OCI-LY1 (cell line): ENCODE measurements at regions not wholly inside any gene's neighbourhood (a gene's known extent, or its start where the extent isn't known, plus 50 kb on each side); places are given as distances from the start of the nearest gene placed in this dataset.

Experiments
- CTCF ChIP-seq: fragments of 200-600 bp; sonication (generic), shearing (Covaris generic); IDR thresholded peaks from 2 replicates; pipeline ENCODE4 v1.5.1; 2017; ENCODE audit warnings: mild to moderate bottlenecking, antibody characterized with exemption, low read length, moderate library complexity, mixed read lengths
- EZH2 ChIP-seq: fragments of 200-600 bp; sonication (generic), shearing (Covaris generic); IDR thresholded peaks from 2 replicates; pipeline ENCODE4 v1.8.0; 2017; ENCODE audit warnings: borderline replicate concordance, mixed run types, mild to moderate bottlenecking, antibody characterized with exemption, low read length, moderate library complexity, mixed read lengths

DNA sequence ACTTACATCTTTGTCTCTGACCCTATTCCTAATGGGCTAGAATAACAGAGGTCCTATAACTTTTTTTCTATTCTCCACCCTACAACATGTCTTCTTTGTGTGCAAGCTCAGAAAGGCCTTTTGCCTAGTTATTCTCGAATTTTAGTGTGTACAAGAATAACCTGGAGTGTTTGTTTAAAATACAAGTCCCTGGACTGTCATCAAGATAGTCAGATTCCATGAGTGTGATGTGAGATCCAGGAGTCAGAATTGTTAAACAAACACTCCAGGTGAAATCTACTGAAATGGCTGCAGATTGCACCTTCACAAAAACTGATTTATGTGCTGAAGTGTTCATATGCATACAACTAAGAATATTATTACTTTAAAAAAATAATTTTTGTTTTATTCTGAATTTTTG is 114.4 kb upstream of the DIO2 start:
- TF ChIP-seq CTCF = no peak
- no peak for TF ChIP-seq EZH2
